ENCODE measurements at regions not wholly inside any gene's neighbourhood (a gene's known extent, or its start where the extent isn't known, plus 50 kb on each side); places are given as distances from the start of the nearest gene placed in this dataset.

DNA sequence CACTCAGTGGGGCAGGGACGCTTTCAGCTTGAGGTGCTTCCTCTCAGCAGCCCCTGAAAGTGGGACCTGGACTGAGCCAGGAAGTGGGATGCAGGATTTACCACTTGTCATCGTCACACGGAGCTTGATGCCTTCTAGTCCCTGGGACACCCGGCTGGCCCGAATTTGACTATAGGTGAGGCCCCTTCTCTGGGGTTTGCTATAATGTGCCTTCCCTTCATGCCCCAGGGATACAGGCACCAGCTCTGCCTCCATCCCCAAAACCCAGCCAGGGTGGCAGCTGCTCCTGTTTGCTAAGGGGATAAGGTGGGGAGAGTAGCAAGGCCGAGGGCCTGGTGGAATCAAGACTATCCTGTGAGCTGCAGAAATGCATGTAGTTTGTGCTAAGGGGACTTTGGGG lies 235.0 kb downstream of the GLRX3 start:
- DNase-seq (ENCODE audit: low spot score), result no peak

DNA sequence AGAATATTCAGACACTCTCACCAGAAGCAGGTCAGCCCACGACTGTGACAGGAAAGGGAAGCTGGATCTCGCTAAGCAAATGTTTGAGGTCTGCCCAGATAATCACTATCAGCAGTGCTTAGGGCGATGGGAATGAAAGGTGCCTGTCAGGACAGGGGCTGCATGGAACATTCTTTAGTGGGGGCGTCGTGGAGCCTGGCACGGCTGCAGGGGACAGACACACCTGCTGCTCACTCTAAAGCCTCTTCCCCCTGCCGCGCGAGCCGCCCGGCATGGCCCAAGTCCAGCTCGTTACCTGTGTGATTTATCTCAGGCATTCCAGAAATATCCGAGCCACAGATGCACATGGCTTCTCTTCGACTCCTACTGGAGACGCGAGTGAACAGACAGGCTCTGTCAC lies 235.5 kb downstream of the GLRX3 start:
- no peak for DNase-seq (ENCODE audit: low spot score)

DNA sequence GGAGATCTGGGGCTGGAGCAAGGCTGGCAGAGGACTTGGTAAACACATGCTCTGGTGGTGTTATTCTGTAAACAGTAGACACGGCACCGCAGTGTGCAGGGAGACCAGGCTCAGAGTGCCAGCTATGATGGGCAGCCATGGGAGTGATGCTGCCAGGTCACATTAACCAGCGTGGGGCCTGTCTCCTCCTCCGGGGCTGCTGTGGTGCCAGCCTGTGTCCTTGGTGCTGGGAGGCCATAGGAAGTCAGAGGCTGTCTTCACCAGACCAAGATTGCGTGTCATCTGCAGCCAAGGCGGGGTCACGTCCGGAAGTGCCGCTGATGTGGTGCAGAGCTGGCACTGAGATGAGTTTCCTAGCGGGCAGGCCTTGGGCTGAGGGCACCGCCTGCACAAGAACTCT lies 236.0 kb downstream of the GLRX3 start:
- no peak for DNase-seq (ENCODE audit: low spot score)

DNA sequence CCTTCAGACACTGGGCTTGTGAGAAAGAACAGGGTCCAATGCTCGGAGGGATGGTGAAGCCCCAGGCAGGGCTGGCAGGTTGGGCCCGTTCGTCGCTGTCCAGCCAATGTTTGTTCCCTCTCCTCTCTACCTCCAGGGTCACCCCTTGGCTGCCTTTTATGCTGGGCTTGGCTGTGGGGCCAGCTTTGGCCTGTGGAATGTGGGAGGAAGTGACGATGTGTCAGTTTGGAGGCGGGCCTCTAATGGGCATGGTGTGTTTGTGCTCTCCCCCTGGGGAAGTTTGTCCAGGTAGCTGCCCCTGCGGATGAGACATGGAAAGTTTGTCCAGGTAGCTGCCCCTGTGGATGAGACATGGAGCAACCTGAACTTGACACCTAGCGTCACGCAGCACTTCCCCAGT lies 236.7 kb downstream of the GLRX3 start:
- DNase-seq (ENCODE audit: low spot score), result no peak

DNA sequence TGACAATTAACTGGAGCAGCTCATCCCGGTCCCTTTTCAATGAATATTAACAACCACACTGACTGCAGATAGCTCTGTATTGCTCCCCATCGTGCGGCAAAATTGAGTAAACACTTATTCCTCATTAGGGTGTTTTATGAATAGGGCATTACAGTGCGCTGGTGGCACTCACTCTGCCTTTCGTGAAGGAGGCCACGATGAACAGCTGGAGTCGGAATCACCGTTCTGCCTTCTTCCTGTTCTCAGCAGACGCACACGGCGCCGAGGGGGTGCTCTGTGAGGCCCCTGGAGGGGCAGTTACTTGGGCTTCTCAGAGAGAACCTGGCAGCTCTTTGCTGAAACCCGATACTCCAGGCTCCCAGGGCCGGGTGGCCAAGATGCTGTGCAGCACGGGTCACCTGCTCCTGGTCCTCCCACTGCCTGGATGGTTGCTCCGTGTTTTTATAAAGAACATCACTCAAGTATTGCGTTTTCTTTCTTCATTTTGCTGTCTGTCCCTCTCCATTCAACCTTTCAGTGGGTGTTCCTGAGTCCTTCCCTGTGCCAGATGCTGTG lies 241.9 kb downstream of the GLRX3 start:
- DNase-seq (ENCODE audit: low spot score), result no peak

DNA sequence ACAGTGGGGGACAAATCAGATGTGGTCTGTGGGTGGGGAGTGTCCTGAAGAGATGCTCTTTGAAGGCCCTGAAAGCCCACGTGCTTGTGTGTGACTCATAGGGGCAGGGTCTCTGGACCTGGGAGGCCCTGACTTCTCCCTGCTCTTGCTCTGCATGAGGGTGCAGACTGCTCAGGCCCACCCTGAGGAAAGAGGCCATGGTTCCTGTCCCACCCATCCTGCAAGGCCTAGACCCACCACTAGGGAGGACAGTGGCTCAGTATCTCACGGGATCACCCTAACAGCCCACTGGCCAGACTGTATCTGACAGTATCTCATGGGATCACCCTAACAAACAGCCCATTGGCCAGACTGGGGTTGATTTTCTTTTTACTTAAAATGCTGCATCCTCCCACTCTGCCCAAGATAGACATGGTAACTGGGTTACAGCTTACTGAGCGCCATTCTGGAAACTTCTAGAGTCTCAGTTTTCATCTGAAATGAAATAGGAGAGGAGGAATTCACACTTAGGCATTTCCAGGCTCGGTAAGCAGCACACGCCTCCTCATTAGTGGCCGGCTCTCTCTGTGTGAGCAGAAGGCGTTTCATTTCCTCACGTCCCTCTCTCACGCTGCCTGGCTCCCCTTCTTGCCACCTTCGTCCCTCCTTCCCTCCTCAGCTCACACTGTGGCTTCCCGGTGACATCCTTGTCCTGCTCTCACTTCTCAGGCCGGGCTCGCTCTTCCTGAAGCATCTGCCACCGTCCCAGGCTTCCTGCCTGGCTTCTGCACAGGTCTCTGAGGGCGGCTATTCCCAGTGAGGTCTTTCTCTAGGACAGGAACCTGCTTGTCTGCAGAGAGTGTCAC lies 242.6 kb downstream of the GLRX3 start:
- DNase-seq (ENCODE audit: low spot score), result no peak

DNA sequence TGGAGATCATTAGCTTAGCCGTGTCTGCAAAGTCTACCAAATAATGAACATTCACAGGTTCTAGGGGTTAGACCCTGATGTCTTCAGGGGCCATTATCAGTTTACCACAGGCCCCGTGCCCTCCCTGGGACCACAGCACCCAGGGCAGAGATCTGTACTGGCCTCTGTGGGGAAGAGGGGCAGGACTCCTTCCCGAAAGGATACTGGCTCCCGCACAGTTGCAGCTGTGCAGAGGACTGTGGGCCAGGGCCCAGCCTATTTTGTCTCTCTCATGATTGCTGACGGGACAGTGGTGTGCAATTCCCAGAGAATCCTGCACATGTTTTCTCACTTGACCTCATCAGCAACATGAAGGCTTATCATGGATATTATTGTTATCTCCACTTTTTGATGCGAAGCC lies 243.9 kb downstream of the GLRX3 start:
- no peak for DNase-seq (ENCODE audit: low spot score)

DNA sequence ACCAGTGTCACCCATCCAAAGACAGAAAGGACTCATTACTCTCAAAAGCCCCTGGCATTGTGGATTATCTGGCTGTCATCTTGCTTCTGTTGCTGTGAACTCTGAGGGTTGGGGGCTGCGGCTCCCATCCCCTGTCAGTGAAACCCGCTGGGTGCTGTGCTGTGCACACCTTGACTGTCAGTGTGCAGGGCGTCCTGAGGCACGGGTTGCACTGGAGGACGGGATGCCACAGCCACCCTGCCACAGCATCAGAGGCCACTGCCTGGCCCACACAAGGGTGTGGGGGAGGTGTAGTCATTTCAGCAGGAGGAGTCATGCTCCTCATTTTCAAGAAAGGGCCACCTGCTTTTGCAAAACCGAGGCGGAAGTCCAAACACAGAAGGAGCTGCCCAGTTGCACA lies 245.8 kb downstream of the GLRX3 start:
- no peak for DNase-seq (ENCODE audit: low spot score)

DNA sequence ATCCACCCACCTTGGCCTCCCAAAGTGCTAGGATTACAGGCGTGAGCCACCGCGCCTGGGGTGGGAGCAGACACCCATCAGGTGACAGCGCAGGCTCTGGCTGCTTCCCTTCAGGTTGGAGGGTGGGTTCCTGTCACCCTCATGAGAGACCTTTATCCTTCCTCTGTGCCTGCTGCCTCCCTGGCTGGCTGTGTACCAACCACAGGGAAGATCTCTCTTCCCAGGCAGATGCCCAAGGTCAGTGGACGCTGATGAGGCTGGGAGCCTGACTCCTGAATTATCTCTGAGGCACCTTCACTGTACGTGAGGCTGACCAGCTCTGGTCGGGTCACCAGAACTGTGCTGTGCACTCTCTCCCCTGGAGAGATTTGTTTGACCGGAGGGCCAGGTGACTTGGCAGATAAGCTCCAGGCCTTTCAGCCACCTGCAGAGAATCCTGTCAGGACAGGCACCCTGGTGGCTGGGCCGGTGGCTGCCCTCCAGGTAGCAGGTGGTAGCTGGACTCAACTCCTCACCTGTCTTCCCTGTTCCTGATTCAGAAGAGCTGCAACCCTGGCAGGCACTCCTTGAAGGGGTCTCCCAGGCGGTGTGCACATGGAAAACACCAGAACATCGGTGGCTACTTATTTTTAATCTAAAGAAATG lies 251.9 kb downstream of the GLRX3 start:
- no peak for DNase-seq (ENCODE audit: low spot score)

DNA sequence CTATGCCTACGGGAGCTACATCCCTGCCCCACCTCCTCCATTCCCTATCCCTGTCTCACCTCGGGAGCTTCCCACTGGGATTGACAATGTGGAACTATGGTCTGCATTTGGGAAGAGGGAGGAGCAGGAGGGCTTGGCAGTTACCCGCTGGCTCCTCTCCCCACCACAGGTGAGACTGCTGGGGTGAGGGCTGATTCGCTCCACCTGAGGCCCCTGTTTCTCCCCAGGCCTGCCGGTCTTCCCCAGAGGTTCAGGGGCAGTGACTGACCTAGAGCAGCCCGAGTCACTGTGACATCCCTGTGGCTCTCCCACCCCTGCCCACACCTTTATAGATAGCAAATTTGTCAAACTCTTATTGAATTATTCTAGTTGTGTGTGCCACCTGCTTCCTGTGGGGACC lies 252.6 kb downstream of the GLRX3 start:
- no peak for DNase-seq (ENCODE audit: low spot score)

DNA sequence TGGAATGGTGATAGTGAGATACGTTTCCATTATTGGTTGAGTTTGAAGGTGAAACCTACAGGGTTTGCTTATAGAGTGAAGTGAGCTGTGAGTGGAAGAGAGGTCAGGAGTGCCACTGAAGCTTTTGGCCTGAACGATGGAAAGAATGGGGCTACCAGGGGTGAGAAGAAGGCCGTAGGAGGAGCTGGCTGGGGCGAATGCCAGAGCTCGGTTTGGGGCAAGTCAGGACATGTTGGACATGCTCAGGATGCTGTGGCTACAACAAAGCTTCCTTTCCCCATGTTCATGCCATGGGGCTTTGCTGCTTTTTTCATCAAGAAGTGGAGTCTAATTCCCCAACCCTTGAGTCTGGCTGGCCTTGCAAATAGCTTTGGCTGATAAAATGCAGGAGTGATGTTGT lies 253.7 kb downstream of the GLRX3 start:
- no peak for DNase-seq (ENCODE audit: low spot score)

DNA sequence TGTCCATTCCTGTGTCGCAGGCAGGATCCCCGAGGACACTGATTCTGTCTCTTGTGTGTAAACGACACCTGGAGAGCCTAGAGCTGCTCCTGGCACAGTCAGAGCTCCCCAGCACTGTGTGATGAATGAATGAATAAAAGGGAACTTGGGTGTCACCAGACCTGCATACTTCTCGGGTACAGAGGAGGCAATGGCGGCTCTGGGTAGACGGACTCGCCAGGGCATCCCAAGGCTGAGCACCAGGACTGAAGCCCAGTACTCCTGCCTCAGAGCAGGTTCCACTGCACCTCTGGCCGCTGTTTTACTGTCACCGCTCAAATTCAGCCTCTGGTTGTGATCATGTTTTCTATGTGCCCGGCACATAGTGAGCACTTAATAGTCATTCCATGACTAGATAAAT lies 255.8 kb downstream of the GLRX3 start:
- no peak for DNase-seq (ENCODE audit: low spot score)

DNA sequence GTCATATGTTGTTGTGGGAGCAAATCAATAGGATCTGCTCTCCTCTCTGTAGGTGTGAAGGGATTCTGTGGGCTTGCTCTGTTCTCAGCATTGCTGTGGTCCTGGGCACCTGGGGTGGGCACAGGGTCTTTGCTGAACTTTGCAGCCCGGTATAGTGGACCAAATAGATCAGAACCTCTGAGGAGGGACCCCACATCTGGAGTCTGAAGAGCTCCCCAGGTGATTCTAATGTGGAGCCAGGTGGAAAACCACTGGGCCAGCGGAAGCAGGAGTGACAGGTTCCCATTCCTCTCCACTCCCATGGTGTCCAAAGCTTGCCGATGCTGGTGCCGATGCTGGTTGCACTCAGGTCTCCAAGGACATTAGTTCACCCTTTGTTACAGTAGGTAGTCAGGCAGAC lies 257.2 kb downstream of the GLRX3 start:
- no peak for DNase-seq (ENCODE audit: low spot score)

DNA sequence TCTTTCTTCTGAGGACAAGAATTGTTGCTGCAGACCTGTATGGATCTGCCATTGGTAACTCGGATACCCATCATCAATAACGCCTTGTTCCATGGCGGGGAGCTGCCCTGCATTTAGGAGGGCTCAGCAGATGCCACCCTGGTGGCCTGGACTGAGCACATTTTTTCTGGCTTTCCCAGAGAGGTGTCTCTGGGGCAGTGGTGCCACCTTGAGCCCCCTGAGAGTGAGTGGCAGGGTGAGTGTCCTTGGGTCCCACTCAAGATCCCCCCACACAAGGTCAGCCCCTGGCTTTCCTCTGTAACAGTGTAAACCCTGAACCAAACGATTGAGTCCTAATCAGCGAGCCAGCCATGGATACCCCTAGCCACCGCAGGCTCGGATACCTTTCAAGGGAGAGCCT lies 258.6 kb downstream of the GLRX3 start:
- no peak for DNase-seq (ENCODE audit: low spot score)

DNA sequence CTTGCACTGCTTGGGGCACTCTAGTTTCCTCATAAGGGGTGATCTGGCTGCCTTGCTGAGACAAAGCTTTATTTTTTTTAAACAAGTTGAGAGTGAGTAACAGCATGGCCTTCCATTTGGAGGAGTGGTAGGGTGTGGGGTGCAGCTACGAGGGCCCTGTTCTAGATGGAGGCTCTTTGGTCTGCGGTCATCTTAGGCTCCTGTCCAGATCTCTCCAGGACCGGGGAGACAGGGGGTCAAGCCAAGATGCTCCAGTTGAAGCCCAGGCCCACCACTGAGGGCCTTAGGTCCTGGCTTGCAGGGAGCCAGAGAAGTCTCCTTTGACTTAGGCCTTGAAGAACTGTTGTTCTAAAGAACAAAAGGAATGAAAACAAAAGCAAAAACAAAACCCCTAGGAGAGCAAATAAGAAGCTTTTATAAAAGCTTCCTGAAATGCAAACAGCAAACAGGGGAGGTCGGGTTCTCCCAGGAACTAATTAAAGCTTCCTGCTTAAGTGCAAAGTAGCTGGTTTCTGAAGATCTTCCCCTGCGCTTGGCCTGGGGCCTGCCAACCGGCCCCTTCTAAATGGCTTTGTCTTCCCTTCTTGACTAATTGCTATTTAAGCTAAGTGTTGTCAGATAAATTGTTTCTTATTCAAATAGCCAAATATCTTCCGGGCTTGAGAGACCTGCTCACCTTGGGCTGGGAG lies 259.2 kb downstream of the GLRX3 start:
- DNase-seq (ENCODE audit: low spot score), result peak; percentile 28

DNA sequence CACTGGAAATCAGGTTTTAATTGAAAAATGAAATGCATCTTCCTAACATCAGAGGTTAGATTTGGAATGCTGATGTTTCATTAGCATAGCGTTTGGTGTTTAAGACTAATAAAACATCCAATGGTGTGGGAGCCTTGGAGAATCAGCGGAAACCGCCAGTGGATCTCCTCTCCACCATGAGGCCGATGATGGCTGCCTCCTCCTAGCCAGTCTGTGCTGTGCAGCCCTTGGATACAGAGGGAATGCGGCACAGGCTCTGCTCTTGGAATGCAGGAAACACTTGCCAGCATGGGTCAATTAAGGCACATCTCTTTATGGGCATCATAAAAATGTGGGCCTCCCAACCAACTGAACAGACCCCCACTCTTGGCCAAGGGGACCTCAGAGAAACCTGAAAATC lies 259.9 kb downstream of the GLRX3 start:
- DNase-seq (ENCODE audit: low spot score), result peak; percentile 16

DNA sequence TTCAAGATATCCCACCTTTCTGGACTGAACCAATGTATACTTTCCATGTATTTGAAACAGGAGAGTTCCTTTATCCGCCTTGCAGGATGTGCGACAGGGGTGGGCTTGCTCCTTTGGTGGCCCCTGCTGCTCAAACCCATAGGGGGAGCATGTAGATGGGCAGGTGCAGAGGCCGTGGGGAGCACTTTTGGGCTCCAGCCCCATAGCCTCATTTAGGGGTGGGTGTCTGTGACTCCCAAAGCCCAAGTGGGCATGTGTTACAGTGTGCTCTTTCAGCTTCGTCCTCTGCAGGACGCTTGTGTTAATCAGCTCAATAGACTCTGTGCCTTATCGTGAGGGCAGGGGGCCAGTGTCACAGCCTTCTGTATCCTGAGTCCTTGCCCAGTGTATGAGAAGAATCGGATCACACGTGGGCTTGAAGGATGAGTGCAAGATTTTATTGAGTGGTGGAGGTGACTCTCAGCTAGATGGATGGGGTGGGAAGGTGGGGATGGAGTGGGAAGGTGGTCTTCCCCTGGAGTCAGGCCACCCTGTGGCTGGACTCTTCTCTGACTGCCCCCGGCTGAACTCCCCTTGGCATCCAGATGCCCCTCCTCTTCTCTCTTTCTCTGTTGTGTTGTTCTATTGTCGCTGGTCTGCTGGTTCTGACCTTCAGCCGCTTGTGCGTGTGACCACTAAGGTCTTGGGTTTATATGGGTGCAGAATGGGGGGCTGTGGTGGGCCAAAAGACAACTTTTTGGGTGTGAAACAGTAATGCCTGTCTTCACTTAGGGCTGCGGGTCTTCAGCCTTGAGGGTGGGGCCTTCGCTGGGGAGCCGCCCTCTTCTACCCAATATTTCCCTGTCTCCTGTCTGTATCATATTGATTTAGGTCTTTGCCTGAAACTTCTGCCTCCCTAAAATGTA lies 262.2 kb downstream of the GLRX3 start:
- DNase-seq (ENCODE audit: low spot score), result peak; percentile 14

DNA sequence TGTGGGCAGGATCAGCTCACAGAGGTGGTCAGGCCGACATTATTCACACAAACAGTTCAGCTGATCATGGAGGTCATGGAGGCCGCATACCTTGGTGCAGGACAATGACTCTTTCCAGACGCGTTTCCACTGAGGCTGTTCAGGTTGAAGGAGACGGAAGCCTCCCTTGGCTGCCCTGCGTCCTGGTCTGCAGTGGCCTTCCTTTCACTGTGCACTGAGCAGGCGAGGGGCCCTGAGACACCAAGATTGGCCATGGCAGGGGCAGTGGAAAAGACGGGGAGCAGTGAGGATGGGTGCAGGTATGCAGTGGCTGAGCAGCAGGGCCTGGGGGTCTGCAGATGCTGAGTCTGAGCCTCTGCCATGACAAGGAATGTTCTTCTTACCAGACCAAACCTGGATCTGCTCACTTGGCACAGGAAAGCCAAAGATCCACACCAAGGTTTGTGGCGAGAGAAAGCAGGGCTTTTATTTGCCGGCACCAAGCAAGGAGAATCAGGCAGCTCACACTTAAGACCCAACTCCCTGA lies 263.3 kb downstream of the GLRX3 start:
- peak; percentile 32 for DNase-seq (ENCODE audit: low spot score)

DNA sequence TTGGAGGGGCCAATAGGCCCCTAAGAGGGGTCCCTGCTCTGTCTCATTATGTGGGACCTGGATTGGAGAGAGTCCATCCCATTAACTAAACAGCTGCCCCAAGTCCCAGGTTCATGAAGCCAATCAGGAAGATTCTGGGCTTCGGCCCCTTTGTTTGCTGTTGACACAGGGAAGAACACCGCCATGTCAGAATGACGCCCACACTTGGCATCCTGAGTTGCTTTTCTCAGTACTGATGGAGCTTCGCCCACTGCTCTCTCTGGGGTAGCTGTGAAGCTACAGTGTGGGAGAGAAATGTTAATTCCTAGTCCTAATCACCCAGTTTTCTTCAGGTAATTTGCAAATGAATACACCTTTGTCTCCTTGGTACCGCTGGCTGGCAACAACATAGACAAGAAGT lies 264.7 kb downstream of the GLRX3 start:
- peak; percentile 30 for DNase-seq (ENCODE audit: low spot score)

DNA sequence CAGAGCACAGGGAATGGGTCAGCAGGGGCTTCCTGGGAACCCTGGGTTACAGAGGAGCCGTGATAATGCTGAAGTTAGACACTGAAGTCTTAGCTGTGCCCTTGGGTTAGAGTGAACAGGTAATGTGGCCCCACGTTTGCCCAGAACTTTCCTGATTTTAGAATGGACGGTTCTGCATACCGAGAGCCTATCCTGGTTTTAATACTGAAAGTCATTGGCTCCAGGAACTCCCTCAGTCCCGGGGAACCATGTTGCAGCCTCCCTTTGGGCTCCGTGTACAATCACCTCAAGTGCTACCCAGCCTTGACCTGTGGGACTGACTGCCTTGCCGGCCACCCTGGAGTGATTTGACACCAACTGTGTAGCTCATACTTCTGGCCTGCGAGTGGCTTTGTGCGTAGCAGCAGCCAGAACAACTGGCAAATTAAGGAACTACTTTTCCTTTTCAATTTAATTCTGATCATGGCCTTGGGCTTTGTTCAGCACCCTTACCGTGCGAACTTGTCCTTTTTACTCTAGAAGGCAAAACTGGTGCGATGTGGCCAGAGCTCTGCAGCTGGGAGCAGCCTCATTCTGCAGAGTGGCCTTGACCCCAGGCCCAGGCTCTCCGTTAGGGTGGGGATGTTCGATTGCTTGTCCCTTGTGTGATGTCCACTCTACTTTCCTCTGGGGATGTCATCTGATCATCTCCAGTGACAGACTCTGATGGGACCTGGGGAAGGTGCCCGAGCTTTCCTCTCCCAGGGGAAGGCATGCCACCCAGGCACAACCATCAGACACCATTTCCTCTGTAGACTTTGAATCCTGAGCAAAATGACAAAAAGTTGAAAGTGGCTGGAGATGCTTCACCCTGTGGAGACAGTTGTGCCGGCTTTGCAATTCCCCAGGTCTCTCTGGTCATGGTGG lies 265.9 kb downstream of the GLRX3 start:
- DNase-seq (ENCODE audit: low spot score), result peak; percentile 22

Measured in ecto neural progenitor cell (in vitro differentiated cells).